Neural progenitor cell (in vitro differentiated cells): ENCODE measurements at regions not wholly inside any gene's neighbourhood (a gene's known extent, or its start where the extent isn't known, plus 50 kb on each side); places are given as distances from the start of the nearest gene placed in this dataset.

Experiments used
- CTCF ChIP-seq: fragments of 200-600 bp; sonication (generic); IDR thresholded peaks from 2 replicates; pipeline ENCODE4 v1.5.1; 2017; ENCODE audit warnings: antibody characterized with exemption, mild to moderate bottlenecking
- EZH2 ChIP-seq: fragments of 200-600 bp; sonication (generic); IDR thresholded peaks from 2 replicates; pipeline ENCODE4 v1.6.1; 2017; ENCODE audit warnings: antibody characterized with exemption, mild to moderate bottlenecking, moderate library complexity
- EZH2phosphoT487 ChIP-seq: fragments of 200-600 bp; sonication (generic); IDR thresholded peaks from 2 replicates; pipeline ENCODE4 v1.6.1; 2017; ENCODE audit warnings: antibody characterized with exemption

GRCh38 chr2:47304654-47305053 lies 64.5 kb upstream of the EPCAM start:
- TF ChIP-seq CTCF (no peak), EZH2 (no peak), EZH2phosphoT487 (no peak)
